GM23338 (cell line): ENCODE measurements at regions not wholly inside any gene's neighbourhood (a gene's known extent, or its start where the extent isn't known, plus 50 kb on each side); places are given as distances from the start of the nearest gene placed in this dataset.

Experiments used
- CREB1 ChIP-seq: fragments of 250-450 bp; sonication (Bioruptor Pico); IDR thresholded peaks from 2 replicates; pipeline ENCODE4 v1.5.0; 2020; ENCODE audit warnings: low read depth, mild to moderate bottlenecking, moderate library complexity
- CTCF ChIP-seq, 2 experiments: fragments of 200-600 bp in 1 of 2; sonication (generic) in 1 of 2; conservative IDR thresholded peaks; 2 replicates each; pipeline versions ENCODE4 v1.5.1 to v1.6.1; 2016 to 2017; ENCODE audit warnings: antibody characterized with exemption in 2 of 2, low read depth in 2 of 2, mild to moderate bottlenecking in 2 of 2, moderate library complexity in 1 of 2
- ETS1 ChIP-seq: IDR thresholded peaks from 2 replicates; pipeline ENCODE4 v1.6.1; 2016; ENCODE audit warnings: antibody characterized with exemption
- EZH2 ChIP-seq: fragments of 200-600 bp; sonication (generic); IDR thresholded peaks from one replicate; pipeline ENCODE4 v1.8.0; 2017; ENCODE audit warnings: antibody characterized with exemption, mild to moderate bottlenecking, low read depth; ENCODE audit not compliant: unreplicated experiment
- EZH2phosphoT487 ChIP-seq: fragments of 200-600 bp; sonication (generic); IDR thresholded peaks from one replicate; pipeline ENCODE4 v1.8.1; 2018; ENCODE audit warnings: antibody characterized with exemption; ENCODE audit not compliant: unreplicated experiment
- NANOG ChIP-seq: IDR thresholded peaks from 2 replicates; pipeline ENCODE4 v1.6.1; 2016; ENCODE audit warnings: antibody characterized with exemption, borderline replicate concordance
- POLR2AphosphoS5 ChIP-seq: IDR thresholded peaks from 2 replicates; pipeline ENCODE4 v1.6.1; 2016; ENCODE audit warnings: antibody characterized with exemption, low read depth
- REST ChIP-seq: IDR thresholded peaks from one replicate; pipeline ENCODE4 v1.6.1; 2018; ENCODE audit warnings: antibody characterized with exemption; ENCODE audit not compliant: unreplicated experiment
- STAT1 ChIP-seq: IDR thresholded peaks from one replicate; pipeline ENCODE4 v1.6.1; 2016; ENCODE audit warnings: antibody characterized with exemption; ENCODE audit not compliant: unreplicated experiment
- ZNF114 ChIP-seq: fragments of 250-450 bp; sonication (Bioruptor Pico); IDR thresholded peaks from 2 replicates; pipeline ENCODE4 v1.5.0; 2020; ENCODE audit warnings: mild to moderate bottlenecking, moderate library complexity
- ZNF331 ChIP-seq: fragments of 250-450 bp; sonication (Bioruptor Pico); IDR thresholded peaks from 2 replicates; pipeline ENCODE4 v1.5.0; 2020; ENCODE audit warnings: low read depth, mild to moderate bottlenecking, moderate library complexity
- ZNF462 ChIP-seq: fragments of 250-450 bp; sonication (Bioruptor Pico); IDR thresholded peaks from 2 replicates; pipeline ENCODE4 v1.5.0; 2020; ENCODE audit warnings: mild to moderate bottlenecking, moderate library complexity

- no peak for TF ChIP-seq POLR2AphosphoS5
- TF ChIP-seq CTCF (conservative IDR thresholded peaks at IDR 0.05; ENCODE audit: low read depth in 2 of 2), result no peak
- no peak for TF ChIP-seq EZH2
- TF ChIP-seq ZNF114 (CRISPR knock-in tag), result no peak
- no peak for TF ChIP-seq REST
- TF ChIP-seq EZH2phosphoT487, result no peak
- TF ChIP-seq NANOG, result no peak
- TF ChIP-seq STAT1, result no peak
- TF ChIP-seq CREB1, result no peak
- TF ChIP-seq ETS1, result no peak
- TF ChIP-seq ZNF331 (CRISPR knock-in tag), result no peak
- TF ChIP-seq ZNF462 (CRISPR knock-in tag), result no peak
These were observed 105.4 kb upstream of the SPRED1 start for GRCh38 chr15:38147246-38147645.
